ENCODE measurements at regions not wholly inside any gene's neighbourhood (a gene's known extent, or its start where the extent isn't known, plus 50 kb on each side); places are given as distances from the start of the nearest gene placed in this dataset.

GRCh38 chr20:21564127-21564773, 50.4 kb upstream of the NKX2-2 start:
- TF ChIP-seq GLIS3 (CRISPR knock-in tag; IDR thresholded peaks at IDR 0.05): no peak
- TF ChIP-seq ZNF70 (CRISPR knock-in tag; IDR thresholded peaks at IDR 0.05): no peak
- no peak for TF ChIP-seq RARB (CRISPR knock-in tag; IDR thresholded peaks at IDR 0.05)
- TF ChIP-seq, protein P1, sequence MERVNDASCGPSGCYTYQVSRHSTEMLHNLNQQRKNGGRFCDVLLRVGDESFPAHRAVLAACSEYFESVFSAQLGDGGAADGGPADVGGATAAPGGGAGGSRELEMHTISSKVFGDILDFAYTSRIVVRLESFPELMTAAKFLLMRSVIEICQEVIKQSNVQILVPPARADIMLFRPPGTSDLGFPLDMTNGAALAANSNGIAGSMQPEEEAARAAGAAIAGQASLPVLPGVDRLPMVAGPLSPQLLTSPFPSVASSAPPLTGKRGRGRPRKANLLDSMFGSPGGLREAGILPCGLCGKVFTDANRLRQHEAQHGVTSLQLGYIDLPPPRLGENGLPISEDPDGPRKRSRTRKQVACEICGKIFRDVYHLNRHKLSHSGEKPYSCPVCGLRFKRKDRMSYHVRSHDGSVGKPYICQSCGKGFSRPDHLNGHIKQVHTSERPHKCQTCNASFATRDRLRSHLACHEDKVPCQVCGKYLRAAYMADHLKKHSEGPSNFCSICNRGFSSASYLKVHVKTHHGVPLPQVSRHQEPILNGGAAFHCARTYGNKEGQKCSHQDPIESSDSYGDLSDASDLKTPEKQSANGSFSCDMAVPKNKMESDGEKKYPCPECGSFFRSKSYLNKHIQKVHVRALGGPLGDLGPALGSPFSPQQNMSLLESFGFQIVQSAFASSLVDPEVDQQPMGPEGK (CRISPR knock-in tag; IDR thresholded peaks at IDR 0.05; ENCODE audit: borderline replicate concordance): no peak
- TF ChIP-seq ISL1 (CRISPR knock-in tag; IDR thresholded peaks at IDR 0.05): no peak
- TF ChIP-seq TOX (CRISPR knock-in tag; IDR thresholded peaks at IDR 0.05; ENCODE audit: borderline replicate concordance): no peak
- TF ChIP-seq ESRRG (CRISPR knock-in tag; IDR thresholded peaks at IDR 0.05): no peak
- no peak for TF ChIP-seq ZC3H10 (CRISPR knock-in tag; IDR thresholded peaks at IDR 0.05)
- TF ChIP-seq SNAI2 (CRISPR knock-in tag; IDR thresholded peaks at IDR 0.05): no peak
- TF ChIP-seq CSDC2 (CRISPR knock-in tag; IDR thresholded peaks at IDR 0.05): no peak
- no peak for TF ChIP-seq CREB5 (CRISPR knock-in tag; IDR thresholded peaks at IDR 0.05; ENCODE audit: low read depth)
- no peak for TF ChIP-seq PPARA (CRISPR knock-in tag; IDR thresholded peaks at IDR 0.05; ENCODE audit: borderline replicate concordance)
- TF ChIP-seq TCF4 (CRISPR knock-in tag; IDR thresholded peaks at IDR 0.05; ENCODE audit: borderline replicate concordance): no peak
- no peak for ATAC-seq
